H9 (cell line): ENCODE measurements at regions not wholly inside any gene's neighbourhood (a gene's known extent, or its start where the extent isn't known, plus 50 kb on each side); places are given as distances from the start of the nearest gene placed in this dataset.
"Not testable (repeated sequence)": the region's sequence is repeated elsewhere in the genome, so short reads cannot be mapped to it uniquely, and the experiment has no call there.

Experiments
- DNase-seq: peaks from one replicate; pipeline ENCODE4 v3.0.0-alpha.2; 2017
- H2AFZ ChIP-seq: one replicate; pipeline ENCODE4 v1.6.1; 2013; ENCODE audit warnings: mild to moderate bottlenecking, low read length, control low read depth, moderate library complexity
- H2AK5ac ChIP-seq: 2 replicates; pipeline ENCODE4 v1.6.1; 2013; ENCODE audit warnings: low read length, control low read depth, mixed read lengths; ENCODE audit not compliant: insufficient read length
- H2BK120ac ChIP-seq: one replicate; pipeline ENCODE4 v1.6.1; 2013; ENCODE audit warnings: low read depth, mild to moderate bottlenecking, low read length, control low read depth, inconsistent platforms; ENCODE audit not compliant: poor library complexity, severe bottlenecking
- H2BK12ac ChIP-seq: 2 replicates; pipeline ENCODE4 v1.6.1; 2013; ENCODE audit warnings: low read length, control low read depth, mixed read lengths, low read depth; ENCODE audit not compliant: insufficient read length
- H2BK15ac ChIP-seq: 2 replicates; pipeline ENCODE4 v1.6.1; 2013; ENCODE audit warnings: low read depth, low read length, control low read depth
- H2BK20ac ChIP-seq: one replicate; pipeline ENCODE4 v1.6.1; 2013; ENCODE audit warnings: low read depth, mild to moderate bottlenecking, low read length, control low read depth, inconsistent platforms; ENCODE audit not compliant: poor library complexity, severe bottlenecking
- H2BK5ac ChIP-seq: 2 replicates; pipeline ENCODE4 v1.6.1; 2013; ENCODE audit warnings: low read length, control low read depth, mixed read lengths; ENCODE audit not compliant: insufficient read length
- H3K14ac ChIP-seq: 2 replicates; pipeline ENCODE4 v1.6.1; 2013; ENCODE audit warnings: low read length, control low read depth; ENCODE audit not compliant: insufficient read depth
- H3K18ac ChIP-seq: 2 replicates; pipeline ENCODE4 v1.6.1; 2013; ENCODE audit warnings: low read depth, mild to moderate bottlenecking, mixed read lengths, low read length, control low read depth; ENCODE audit not compliant: insufficient read length
- H3K23ac ChIP-seq: 2 replicates; pipeline ENCODE4 v1.6.1; 2013; ENCODE audit warnings: low read length, control low read depth, mixed read lengths, low read depth; ENCODE audit not compliant: insufficient read length
- H3K23me2 ChIP-seq: 2 replicates; pipeline ENCODE4 v1.6.1; 2013; ENCODE audit warnings: low read depth, mild to moderate bottlenecking, mixed read lengths, low read length, control low read depth; ENCODE audit not compliant: insufficient read length, poor library complexity, severe bottlenecking
- H3K27ac ChIP-seq: 2 replicates; pipeline ENCODE4 v1.5.1; 2013; ENCODE audit warnings: low read length, control low read depth, mixed read lengths, low read depth; ENCODE audit not compliant: insufficient read length
- H3K27me3 ChIP-seq: 2 replicates; pipeline ENCODE4 v1.6.1; 2013; ENCODE audit warnings: low read length, control low read depth, inconsistent platforms; ENCODE audit not compliant: insufficient read depth
- H3K4ac ChIP-seq: 2 replicates; pipeline ENCODE4 v1.6.1; 2013; ENCODE audit warnings: low read depth, mild to moderate bottlenecking, control low read depth, inconsistent platforms, low read length, moderate library complexity
- H3K4me1 ChIP-seq: 2 replicates; pipeline ENCODE4 v1.6.1; 2013; ENCODE audit warnings: low read length, control low read depth, inconsistent platforms; ENCODE audit not compliant: insufficient read depth
- H3K4me2 ChIP-seq: 2 replicates; pipeline ENCODE4 v1.6.1; 2013; ENCODE audit warnings: low read length, control low read depth, mixed read lengths; ENCODE audit not compliant: insufficient read length, insufficient read depth
- H3K56ac ChIP-seq: 2 replicates; pipeline ENCODE4 v1.6.1; 2013; ENCODE audit warnings: low read depth, mild to moderate bottlenecking, mixed read lengths, low read length, control low read depth; ENCODE audit not compliant: insufficient read length
- H3K79me1 ChIP-seq: 2 replicates; pipeline ENCODE4 v1.6.1; 2013; ENCODE audit warnings: low read depth, mild to moderate bottlenecking, moderate library complexity, low read length, control low read depth, inconsistent platforms; ENCODE audit not compliant: insufficient read depth, poor library complexity, severe bottlenecking
- H3K79me2 ChIP-seq: 2 replicates; pipeline ENCODE4 v1.6.1; 2013; ENCODE audit warnings: low read length, control low read depth, inconsistent platforms; ENCODE audit not compliant: insufficient read depth
- H3K9ac ChIP-seq: 2 replicates; pipeline ENCODE4 v1.6.1; 2013; ENCODE audit warnings: low read length, control low read depth, mixed read lengths; ENCODE audit not compliant: insufficient read length; ENCODE audit errors: extremely low read depth
- H3K9me3 ChIP-seq: one replicate; pipeline ENCODE4 v1.6.1; 2013; ENCODE audit warnings: low read depth, low read length, inconsistent platforms; ENCODE audit not compliant: control insufficient read depth
- H3T11ph ChIP-seq: one replicate; pipeline ENCODE4 v1.6.1; 2013; ENCODE audit warnings: mild to moderate bottlenecking, low read length, control low read depth, inconsistent platforms
- H4K20me1 ChIP-seq: one replicate; pipeline ENCODE4 v1.6.1; 2013; ENCODE audit not compliant: control insufficient read depth, insufficient read length, insufficient read depth
- H4K5ac ChIP-seq: 2 replicates; pipeline ENCODE4 v1.6.1; 2013; ENCODE audit warnings: low read depth, mild to moderate bottlenecking, mixed read lengths, low read length, control low read depth; ENCODE audit not compliant: insufficient read length
- H4K8ac ChIP-seq: replicated peaks from 2 replicates; pipeline ENCODE4 v1.6.1; 2013; ENCODE audit warnings: low read length, control low read depth, mixed read lengths, low read depth; ENCODE audit not compliant: insufficient read length
- H4K91ac ChIP-seq: 2 replicates; pipeline ENCODE4 v1.6.1; 2013; ENCODE audit warnings: low read depth, mild to moderate bottlenecking, moderate library complexity, mixed read lengths, low read length, control low read depth; ENCODE audit not compliant: insufficient read length
- H3K27ac Mint-ChIP-seq, 3 experiments: 2 replicates in 2 of 3; 3 replicates in 1 of 3; pipeline ENCODE4 v1.8.0; 2020 to 2021; ENCODE audit warnings: mixed read lengths in 3 of 3, mild to moderate bottlenecking in 1 of 3, moderate library complexity in 1 of 3
- H3K27me3 Mint-ChIP-seq: 2 replicates; pipeline ENCODE4 v1.8.0; 2021; ENCODE audit warnings: low read depth, mild to moderate bottlenecking, moderate library complexity, mixed read lengths
- H3K36me3 Mint-ChIP-seq, 3 experiments: 2 replicates in 2 of 3; 3 replicates in 1 of 3; pipeline ENCODE4 v1.8.0; 2020 to 2021; ENCODE audit warnings: low read depth in 3 of 3, mixed read lengths in 3 of 3; ENCODE audit not compliant: insufficient read depth in 1 of 3
- H3K4me1 Mint-ChIP-seq, 2 experiments: 2 replicates each; pipeline ENCODE4 v1.8.0; 2020; ENCODE audit warnings: mixed read lengths in 2 of 2
- H3K4me3 Mint-ChIP-seq, 2 experiments: 2 replicates in 1 of 2; 3 replicates in 1 of 2; pipeline ENCODE4 v1.8.0; 2020 to 2021; ENCODE audit warnings: mild to moderate bottlenecking in 2 of 2, mixed read lengths in 2 of 2, moderate library complexity in 1 of 2
- H3K9me3 Mint-ChIP-seq, 2 experiments: 2 replicates in 1 of 2; 3 replicates in 1 of 2; pipeline ENCODE4 v1.8.0; 2020; ENCODE audit warnings: mild to moderate bottlenecking in 2 of 2, mixed read lengths in 2 of 2, moderate library complexity in 1 of 2
- WGBS: extraction: QIAGEN DNeasy Blood & Tissue Kit; methylation state at CpG from one replicate; pipeline ENCODE4 v1.1.7; 2013; ENCODE audit warnings: missing lambda C conversion rate, low lambda C conversion rate, mixed read lengths; ENCODE audit not compliant: insufficient read length; ENCODE audit errors: extremely low coverage; 5-methylcytosine and 5-hydroxymethylcytosine counted together
- TF ChIP-seq, protein P1 (sequence below): fragments of 200-600 bp; sonication (generic); conservative IDR thresholded peaks from 3 replicates; pipeline ENCODE4 v1.8.0; 2021; ENCODE audit warnings: antibody characterized with exemption, mild to moderate bottlenecking

DNA sequence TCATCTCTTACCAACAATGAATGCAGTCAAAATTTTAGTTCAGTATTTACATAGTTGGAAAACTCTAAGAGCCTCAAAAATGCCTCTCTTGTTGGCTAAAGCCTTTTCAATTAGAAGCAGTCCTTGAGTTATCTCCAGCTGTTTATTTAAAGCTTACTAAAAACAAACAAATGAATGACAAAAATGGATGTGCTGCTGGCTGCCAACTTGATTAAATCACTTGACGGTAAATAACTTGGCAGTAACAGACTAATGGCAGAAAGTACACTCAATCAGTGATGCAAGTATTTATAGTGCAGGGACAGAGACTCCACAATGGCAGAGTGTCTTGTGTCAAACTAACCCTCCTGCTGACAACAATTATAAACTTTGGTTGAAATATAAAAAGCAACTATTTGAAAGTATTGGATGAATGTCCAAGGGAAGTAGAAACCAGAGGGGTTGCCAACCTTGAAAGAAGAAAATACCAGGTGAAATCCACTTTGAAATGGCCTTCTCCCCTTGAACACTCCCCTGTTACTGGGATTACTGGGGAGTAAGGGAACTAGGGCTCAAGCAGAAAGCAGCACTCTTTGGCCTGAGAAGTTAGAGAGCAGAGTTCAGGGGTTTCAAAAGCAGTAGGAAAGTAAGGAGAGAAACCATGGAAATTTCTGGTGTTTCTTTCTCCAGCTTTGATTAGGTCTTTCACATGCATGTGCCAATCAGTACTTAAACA is 245.2 kb upstream of the SPHKAP start:
- H3K4ac ChIP-seq, result no peak overlapping the region
- no peaks in the 10 kb centered on the region for H3K4me1 ChIP-seq
- peaks cover 12 to 14% of the 10 kb centered on the region in 2 experiments for H3K4me1 Mint-ChIP-seq
- no peak overlapping the region for H3K4me3 Mint-ChIP-seq
- no peaks in the 10 kb centered on the region for H3K9me3 ChIP-seq
- no peaks in the 10 kb centered on the region for H4K20me1 ChIP-seq
- DNase-seq, result no peak
- H3K27ac ChIP-seq, result no peak overlapping the region
- H3K56ac ChIP-seq, result no peak overlapping the region
- H4K5ac ChIP-seq, result no peak overlapping the region
- H2BK12ac ChIP-seq, result no peak overlapping the region
- peak overlapping the region in 1 of 3 experiments; percentile 67; a peak in 1 of 7 replicates for H3K27ac Mint-ChIP-seq
- TF ChIP-seq, protein P1, sequence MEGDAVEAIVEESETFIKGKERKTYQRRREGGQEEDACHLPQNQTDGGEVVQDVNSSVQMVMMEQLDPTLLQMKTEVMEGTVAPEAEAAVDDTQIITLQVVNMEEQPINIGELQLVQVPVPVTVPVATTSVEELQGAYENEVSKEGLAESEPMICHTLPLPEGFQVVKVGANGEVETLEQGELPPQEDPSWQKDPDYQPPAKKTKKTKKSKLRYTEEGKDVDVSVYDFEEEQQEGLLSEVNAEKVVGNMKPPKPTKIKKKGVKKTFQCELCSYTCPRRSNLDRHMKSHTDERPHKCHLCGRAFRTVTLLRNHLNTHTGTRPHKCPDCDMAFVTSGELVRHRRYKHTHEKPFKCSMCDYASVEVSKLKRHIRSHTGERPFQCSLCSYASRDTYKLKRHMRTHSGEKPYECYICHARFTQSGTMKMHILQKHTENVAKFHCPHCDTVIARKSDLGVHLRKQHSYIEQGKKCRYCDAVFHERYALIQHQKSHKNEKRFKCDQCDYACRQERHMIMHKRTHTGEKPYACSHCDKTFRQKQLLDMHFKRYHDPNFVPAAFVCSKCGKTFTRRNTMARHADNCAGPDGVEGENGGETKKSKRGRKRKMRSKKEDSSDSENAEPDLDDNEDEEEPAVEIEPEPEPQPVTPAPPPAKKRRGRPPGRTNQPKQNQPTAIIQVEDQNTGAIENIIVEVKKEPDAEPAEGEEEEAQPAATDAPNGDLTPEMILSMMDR, result no peak
- H3K79me2 ChIP-seq, result no peaks in the 10 kb centered on the region
- H4K91ac ChIP-seq, result no peak overlapping the region
- H3K14ac ChIP-seq, result no peak overlapping the region
- H3K9me3 Mint-ChIP-seq, result peaks cover 30 to 38% of the 10 kb centered on the region in 2 experiments
- H2AFZ ChIP-seq, result no peak overlapping the region
- no peak overlapping the region for H2AK5ac ChIP-seq
- no peaks in the 10 kb centered on the region for H3K27me3 ChIP-seq
- no peak overlapping the region for H3K4me2 ChIP-seq
- no peaks in the 10 kb centered on the region for H3K23me2 ChIP-seq
- H2BK15ac ChIP-seq, result no peak overlapping the region
- H3K27me3 Mint-ChIP-seq, result no peaks in the 10 kb centered on the region
- H3K18ac ChIP-seq, result no peak overlapping the region
- H2BK20ac ChIP-seq, result peak overlapping the region; percentile 83
- no peak overlapping the region for H2BK120ac ChIP-seq
- no peak overlapping the region for H2BK5ac ChIP-seq
- no peak overlapping the region for H4K8ac ChIP-seq
- H3K79me1 ChIP-seq, result no peaks in the 10 kb centered on the region
- no peak overlapping the region for H3K23ac ChIP-seq
- no peak overlapping the region for H3T11ph ChIP-seq
- no peak overlapping the region for H3K9ac ChIP-seq
- H3K36me3 Mint-ChIP-seq, result peaks cover 10 to 33% (median 15%) of the 10 kb centered on the region in 3 experiments; a peak in 6 of 7 replicates
- no CpG with 5 or more reads among the region's 1 CpG for WGBS

DNA sequence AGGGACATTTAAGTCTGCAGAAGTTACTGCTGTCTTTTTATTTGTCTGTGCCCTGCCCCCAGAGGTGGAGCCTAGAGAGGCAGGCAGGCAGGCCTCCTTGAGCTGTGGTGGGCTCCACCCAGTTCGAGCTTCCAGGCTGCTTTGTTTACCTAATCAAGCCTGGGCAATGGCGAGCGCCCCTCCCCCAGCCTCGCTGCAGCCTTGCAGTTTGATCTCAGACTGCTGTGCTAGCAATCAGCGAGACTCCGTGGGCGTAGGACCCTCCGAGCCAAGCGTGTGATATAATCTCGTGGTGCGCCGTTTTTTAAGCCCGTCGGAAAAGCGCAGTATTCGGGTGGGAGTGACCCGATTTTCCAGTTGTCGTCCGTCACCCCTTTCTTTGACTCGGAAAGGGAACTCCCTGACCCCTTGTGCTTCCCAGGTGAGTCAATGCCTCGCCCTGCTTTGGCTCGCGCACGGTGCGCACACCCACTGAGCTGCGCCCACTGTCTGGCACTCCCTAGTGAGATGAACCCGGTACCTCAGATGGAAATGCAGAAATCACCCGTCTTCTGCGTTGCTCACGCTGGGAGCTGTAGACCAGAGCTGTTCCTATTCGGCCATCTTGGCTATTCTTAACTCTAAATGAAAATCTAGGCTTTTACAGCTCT is 244.0 kb upstream of the SPHKAP start:
- H3K4me1 ChIP-seq, H3K56ac ChIP-seq, H2BK15ac ChIP-seq, H3K4ac ChIP-seq, H3T11ph ChIP-seq, H3K9me3 ChIP-seq, H3K9ac ChIP-seq, H4K91ac ChIP-seq, H2BK12ac ChIP-seq, H2BK120ac ChIP-seq, H3K79me2 ChIP-seq, H3K4me2 ChIP-seq, H3K79me1 ChIP-seq, DNase-seq, H4K8ac ChIP-seq, H2BK5ac ChIP-seq, H2AK5ac ChIP-seq, H2AFZ ChIP-seq, H3K27me3 ChIP-seq, H3K14ac ChIP-seq, H3K23ac ChIP-seq, H2BK20ac ChIP-seq, H4K20me1 ChIP-seq, H3K23me2 ChIP-seq, H3K27me3 Mint-ChIP-seq, H3K27ac ChIP-seq, H4K5ac ChIP-seq: not testable (repeated sequence)
- H3K36me3 Mint-ChIP-seq, result peaks cover 10 to 33% (median 15%) of the 10 kb centered on the region in 3 experiments; a peak in 6 of 7 replicates
- peak overlapping the region; percentile 20 to 94 (median 67); a peak in 3 of 7 replicates for H3K27ac Mint-ChIP-seq
- no CpG with 5 or more reads among the region's 31 CpGs for WGBS
- peaks cover 33 to 35% of the 10 kb centered on the region in 2 experiments for H3K9me3 Mint-ChIP-seq
- peak overlapping the region; percentile 27 for H3K18ac ChIP-seq
- peak overlapping the region; percentile 40 to 43; a peak in 3 of 5 replicates for H3K4me3 Mint-ChIP-seq
- peaks cover 12 to 14% of the 10 kb centered on the region in 2 experiments for H3K4me1 Mint-ChIP-seq
